GM12878 (cell line): ENCODE measurements at regions not wholly inside any gene's neighbourhood (a gene's known extent, or its start where the extent isn't known, plus 50 kb on each side); places are given as distances from the start of the nearest gene placed in this dataset.

Experiments
- ATAC-seq: fragments of 200-7000 bp; cut with Tn5 transposase; 3 replicates; pipeline ENCODE4 v1.9.1; 2020; ENCODE audit warnings: mild to moderate bottlenecking, moderate library complexity
- BruUV-seq: library from RNA; stranded (reverse); fragments of 400-500 nt; replicated peaks from 2 replicates; lab custom pipeline; 2021; lab: Mats Ljungman, UMichigan
- CTCF ChIA-PET: fragments of 300-600 bp; sonication (Branson Sonifier 250); formaldehyde crosslinking; extraction: SDS; loops from one replicate; lab custom pipeline; 2021; ENCODE audit warnings: inconsistent platforms; lab: Yijun Ruan, JAX
- POLR2A ChIA-PET: fragments of 350-600 bp; formaldehyde crosslinking; extraction: SDS; loops from one replicate; lab custom pipeline; 2021; ENCODE audit warnings: inconsistent platforms; lab: Charles Lee
- RAD21 ChIA-PET: fragments of 300-600 bp; sonication (Branson Sonifier 250); formaldehyde crosslinking; loops from one replicate; lab custom pipeline; 2023; ENCODE audit warnings: antibody characterized with exemption; ENCODE audit not compliant: unreplicated experiment; lab: Charles Lee
- SMC1A ChIA-PET: fragments of 300-600 bp; sonication (Branson Sonifier 250); formaldehyde crosslinking; loops from one replicate; lab custom pipeline; 2023; ENCODE audit not compliant: unreplicated experiment, uncharacterized antibody; lab: Charles Lee
- DNase-seq: peaks from one replicate; pipeline ENCODE4 v3.0.0-alpha.2; 2011; ENCODE audit warnings: low read depth, low spot score
- FAIRE-seq: peaks from 3 replicates; lab custom pipeline; 2011; peaks lifted over from hg19 to GRCh38; lab: Jason Lieb, UNC
- H2AFZ ChIP-seq: 2 replicates; pipeline ENCODE4 v1.6.0; 2011; ENCODE audit warnings: low read depth, low read length, control low read depth; ENCODE audit not compliant: control insufficient read depth
- H3K27ac ChIP-seq: 2 replicates; pipeline ENCODE4 v1.5.1; 2011; ENCODE audit warnings: control low read depth; ENCODE audit not compliant: control insufficient read depth, insufficient read depth
- H3K27me3 ChIP-seq, 2 experiments: replicated peaks in 1 of 2; 2 replicates each; pipeline versions ENCODE4 v1.6.0 to v1.6.1; 2011; ENCODE audit warnings: low read length in 1 of 2; ENCODE audit not compliant: control insufficient read depth in 2 of 2, insufficient read depth in 2 of 2
- H3K36me3 ChIP-seq, 2 experiments: 2 replicates each; pipeline ENCODE4 v1.5.1; 2011; ENCODE audit warnings: low read length in 1 of 2; ENCODE audit not compliant: control insufficient read depth in 2 of 2, insufficient read depth in 2 of 2
- H3K4me1 ChIP-seq: 2 replicates; pipeline ENCODE4 v1.6.1; 2011; ENCODE audit warnings: mild to moderate bottlenecking, low read length, moderate library complexity, mixed read lengths; ENCODE audit not compliant: control insufficient read depth, insufficient read depth
- H3K4me2 ChIP-seq: 2 replicates; pipeline ENCODE4 v1.6.0; 2011; ENCODE audit warnings: control low read depth; ENCODE audit not compliant: control insufficient read depth, insufficient read depth
- H3K4me3 ChIP-seq: fragments of 200-600 bp; sonication (generic); 2 replicates; pipeline ENCODE4 v1.5.1; 2016
- H3K79me2 ChIP-seq: 2 replicates; pipeline ENCODE4 v1.6.0; 2011; ENCODE audit warnings: low read length; ENCODE audit not compliant: control insufficient read depth, insufficient read depth
- H3K9ac ChIP-seq: 2 replicates; pipeline ENCODE4 v1.8.0; 2011; ENCODE audit warnings: low read length, control low read depth, mixed read lengths; ENCODE audit not compliant: control insufficient read depth, insufficient read depth
- H3K9me3 ChIP-seq: replicated peaks from 3 replicates; pipeline ENCODE4 v1.5.1; 2011; ENCODE audit warnings: mild to moderate bottlenecking, low read length; ENCODE audit not compliant: control insufficient read depth, insufficient read depth
- H4K20me1 ChIP-seq: 2 replicates; pipeline ENCODE4 v1.6.0; 2011; ENCODE audit not compliant: control insufficient read depth, insufficient read depth
- BACH1 ChIP-seq: fragments of 450-650 bp; IDR thresholded peaks from 2 replicates; pipeline ENCODE4 v1.6.1; 2017; ENCODE audit warnings: mild to moderate bottlenecking, borderline replicate concordance
- CHD2 ChIP-seq: IDR thresholded peaks from 2 replicates; pipeline ENCODE4 v1.6.1; 2011; ENCODE audit warnings: low read depth, low read length, improper control_type of control experiment, borderline replicate concordance
- FOXM1 ChIP-seq: IDR thresholded peaks from 2 replicates; pipeline ENCODE4 v1.6.1; 2012; ENCODE audit warnings: low read depth, mild to moderate bottlenecking, inconsistent platforms, low read length, moderate library complexity
- HCFC1 ChIP-seq: fragments of 150-350 bp; IDR thresholded peaks from 2 replicates; pipeline ENCODE4 v1.6.1; 2014; ENCODE audit warnings: low read length
- IKZF2 ChIP-seq, 2 experiments: fragments of 450-650 bp; IDR thresholded peaks; 2 replicates each; pipeline ENCODE4 v1.6.1; 2017; ENCODE audit warnings: mild to moderate bottlenecking in 2 of 2, moderate library complexity in 2 of 2
- KAT2A ChIP-seq: conservative IDR thresholded peaks from 2 replicates; pipeline ENCODE4 v1.6.1; 2011; ENCODE audit warnings: low read depth, low read length; ENCODE audit not compliant: control insufficient read depth
- MXI1 ChIP-seq: fragments of 150-350 bp; IDR thresholded peaks from 2 replicates; pipeline ENCODE4 v1.6.1; 2011; ENCODE audit warnings: low read depth, mild to moderate bottlenecking, inconsistent platforms, low read length, improper control_type of control experiment
- NBN ChIP-seq: fragments of 450-650 bp; IDR thresholded peaks from 2 replicates; pipeline ENCODE4 v1.6.1; 2016
- PAX5 ChIP-seq: IDR thresholded peaks from 2 replicates; pipeline ENCODE4 v1.6.1; 2011; ENCODE audit warnings: low read depth, low read length, borderline replicate concordance
- TBL1XR1 ChIP-seq: IDR thresholded peaks from 2 replicates; pipeline ENCODE4 v1.6.1; 2012; ENCODE audit warnings: low read depth, low read length, improper control_type of control experiment
- TCF3 ChIP-seq: IDR thresholded peaks from 2 replicates; pipeline ENCODE4 v1.6.1; 2012; ENCODE audit warnings: low read depth, mild to moderate bottlenecking, low read length, borderline replicate concordance; ENCODE audit not compliant: insufficient read depth
- WGBS: methylation state at CpG from one replicate; pipeline ENCODE4 v1.1.6; 2016; ENCODE audit warnings: low lambda C conversion rate; ENCODE audit not compliant: insufficient replicate concordance, insufficient coverage; ENCODE audit errors: missing lambda C conversion rate; 5-methylcytosine and 5-hydroxymethylcytosine counted together
- in situ Hi-C: fragments of 300-500 bp; cut with MboI; formaldehyde crosslinking; loops from 9 replicates; pipeline ENCODE4 v1.14.3; 2018; ENCODE audit warnings: mixed read lengths
- intact Hi-C: fragments of 100-400 bp; cut with micrococcal nuclease; formaldehyde crosslinking; loops from one replicate; pipeline ENCODE4 v1.14.2; 2022; ENCODE audit not compliant: unreplicated experiment
- TF ChIP-seq, protein P1 (sequence below): fragments of 450-650 bp; conservative IDR thresholded peaks from 2 replicates; pipeline ENCODE4 v1.6.1; 2017; ENCODE audit warnings: mild to moderate bottlenecking, moderate library complexity
- TF ChIP-seq, protein P2 (sequence below): fragments of 450-650 bp; IDR thresholded peaks from 2 replicates; pipeline ENCODE4 v1.6.1; 2017; ENCODE audit warnings: antibody characterized with exemption, mild to moderate bottlenecking, moderate library complexity
- TF ChIP-seq, protein P3 (sequence below): fragments of 450-650 bp; IDR thresholded peaks from 2 replicates; pipeline ENCODE4 v1.6.1; 2017; ENCODE audit warnings: mild to moderate bottlenecking, moderate library complexity

DNA sequence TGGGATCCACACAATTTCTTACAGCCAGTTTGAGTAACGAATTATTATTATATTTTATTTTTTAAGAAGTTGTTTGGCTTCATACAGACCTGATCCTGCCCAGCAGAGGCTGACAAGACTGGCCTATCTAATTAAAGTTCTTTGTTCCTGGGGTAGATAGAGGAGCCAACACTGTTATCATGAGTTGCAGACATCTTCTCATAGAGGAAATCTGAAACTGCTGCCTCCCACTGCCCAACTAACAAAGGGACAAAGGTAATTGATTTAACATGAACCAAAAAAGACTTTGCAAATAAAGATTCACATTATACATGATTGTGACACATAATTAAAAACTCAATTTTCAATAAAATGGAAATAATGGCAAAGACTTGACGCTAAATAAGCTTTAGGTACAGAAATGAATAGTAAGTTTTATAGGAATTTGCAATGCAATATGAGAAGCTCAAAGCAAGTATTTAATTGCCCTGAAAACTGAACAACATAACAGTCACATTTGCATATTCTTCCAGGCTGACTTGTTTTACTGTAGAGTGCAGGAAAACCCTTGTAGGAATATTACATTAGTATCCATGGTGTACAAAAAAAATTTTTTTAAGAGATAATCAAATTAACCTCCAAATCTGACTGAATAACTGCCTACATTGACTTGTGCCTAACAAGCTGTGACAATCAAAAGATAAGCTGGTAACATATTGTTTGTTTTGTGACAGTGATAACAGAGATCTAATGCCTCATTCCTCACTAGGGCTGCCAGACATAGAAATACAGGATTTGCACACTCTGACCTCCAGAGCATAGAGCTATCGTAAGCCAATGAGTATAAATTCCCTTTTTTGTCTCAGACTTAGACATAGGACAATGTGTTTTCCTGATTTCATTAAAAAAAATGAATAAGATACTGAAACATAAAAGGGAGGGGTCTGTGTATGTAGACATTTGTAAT lies 273.2 kb downstream of the MFSD1 start:
- H3K27me3 ChIP-seq = no peaks in the 10 kb centered on the region
- ATAC-seq = no peak
- TF ChIP-seq KAT2A (no peak), IKZF2 (IDR thresholded peaks at IDR 0.05) (no peak), BACH1 (no peak), PAX5 (no peak), TBL1XR1 (no peak), TCF3 (no peak), HCFC1 (no peak), NBN (no peak), CHD2 (no peak), MXI1 (no peak), FOXM1 (no peak)
- TF ChIP-seq, protein P1, sequence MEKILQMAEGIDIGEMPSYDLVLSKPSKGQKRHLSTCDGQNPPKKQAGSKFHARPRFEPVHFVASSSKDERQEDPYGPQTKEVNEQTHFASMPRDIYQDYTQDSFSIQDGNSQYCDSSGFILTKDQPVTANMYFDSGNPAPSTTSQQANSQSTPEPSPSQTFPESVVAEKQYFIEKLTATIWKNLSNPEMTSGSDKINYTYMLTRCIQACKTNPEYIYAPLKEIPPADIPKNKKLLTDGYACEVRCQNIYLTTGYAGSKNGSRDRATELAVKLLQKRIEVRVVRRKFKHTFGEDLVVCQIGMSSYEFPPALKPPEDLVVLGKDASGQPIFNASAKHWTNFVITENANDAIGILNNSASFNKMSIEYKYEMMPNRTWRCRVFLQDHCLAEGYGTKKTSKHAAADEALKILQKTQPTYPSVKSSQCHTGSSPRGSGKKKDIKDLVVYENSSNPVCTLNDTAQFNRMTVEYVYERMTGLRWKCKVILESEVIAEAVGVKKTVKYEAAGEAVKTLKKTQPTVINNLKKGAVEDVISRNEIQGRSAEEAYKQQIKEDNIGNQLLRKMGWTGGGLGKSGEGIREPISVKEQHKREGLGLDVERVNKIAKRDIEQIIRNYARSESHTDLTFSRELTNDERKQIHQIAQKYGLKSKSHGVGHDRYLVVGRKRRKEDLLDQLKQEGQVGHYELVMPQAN = no peak
- TF ChIP-seq, protein P2, sequence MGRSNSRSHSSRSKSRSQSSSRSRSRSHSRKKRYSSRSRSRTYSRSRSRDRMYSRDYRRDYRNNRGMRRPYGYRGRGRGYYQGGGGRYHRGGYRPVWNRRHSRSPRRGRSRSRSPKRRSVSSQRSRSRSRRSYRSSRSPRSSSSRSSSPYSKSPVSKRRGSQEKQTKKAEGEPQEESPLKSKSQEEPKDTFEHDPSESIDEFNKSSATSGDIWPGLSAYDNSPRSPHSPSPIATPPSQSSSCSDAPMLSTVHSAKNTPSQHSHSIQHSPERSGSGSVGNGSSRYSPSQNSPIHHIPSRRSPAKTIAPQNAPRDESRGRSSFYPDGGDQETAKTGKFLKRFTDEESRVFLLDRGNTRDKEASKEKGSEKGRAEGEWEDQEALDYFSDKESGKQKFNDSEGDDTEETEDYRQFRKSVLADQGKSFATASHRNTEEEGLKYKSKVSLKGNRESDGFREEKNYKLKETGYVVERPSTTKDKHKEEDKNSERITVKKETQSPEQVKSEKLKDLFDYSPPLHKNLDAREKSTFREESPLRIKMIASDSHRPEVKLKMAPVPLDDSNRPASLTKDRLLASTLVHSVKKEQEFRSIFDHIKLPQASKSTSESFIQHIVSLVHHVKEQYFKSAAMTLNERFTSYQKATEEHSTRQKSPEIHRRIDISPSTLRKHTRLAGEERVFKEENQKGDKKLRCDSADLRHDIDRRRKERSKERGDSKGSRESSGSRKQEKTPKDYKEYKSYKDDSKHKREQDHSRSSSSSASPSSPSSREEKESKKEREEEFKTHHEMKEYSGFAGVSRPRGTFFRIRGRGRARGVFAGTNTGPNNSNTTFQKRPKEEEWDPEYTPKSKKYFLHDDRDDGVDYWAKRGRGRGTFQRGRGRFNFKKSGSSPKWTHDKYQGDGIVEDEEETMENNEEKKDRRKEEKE = no peak
- TF ChIP-seq, protein P3, sequence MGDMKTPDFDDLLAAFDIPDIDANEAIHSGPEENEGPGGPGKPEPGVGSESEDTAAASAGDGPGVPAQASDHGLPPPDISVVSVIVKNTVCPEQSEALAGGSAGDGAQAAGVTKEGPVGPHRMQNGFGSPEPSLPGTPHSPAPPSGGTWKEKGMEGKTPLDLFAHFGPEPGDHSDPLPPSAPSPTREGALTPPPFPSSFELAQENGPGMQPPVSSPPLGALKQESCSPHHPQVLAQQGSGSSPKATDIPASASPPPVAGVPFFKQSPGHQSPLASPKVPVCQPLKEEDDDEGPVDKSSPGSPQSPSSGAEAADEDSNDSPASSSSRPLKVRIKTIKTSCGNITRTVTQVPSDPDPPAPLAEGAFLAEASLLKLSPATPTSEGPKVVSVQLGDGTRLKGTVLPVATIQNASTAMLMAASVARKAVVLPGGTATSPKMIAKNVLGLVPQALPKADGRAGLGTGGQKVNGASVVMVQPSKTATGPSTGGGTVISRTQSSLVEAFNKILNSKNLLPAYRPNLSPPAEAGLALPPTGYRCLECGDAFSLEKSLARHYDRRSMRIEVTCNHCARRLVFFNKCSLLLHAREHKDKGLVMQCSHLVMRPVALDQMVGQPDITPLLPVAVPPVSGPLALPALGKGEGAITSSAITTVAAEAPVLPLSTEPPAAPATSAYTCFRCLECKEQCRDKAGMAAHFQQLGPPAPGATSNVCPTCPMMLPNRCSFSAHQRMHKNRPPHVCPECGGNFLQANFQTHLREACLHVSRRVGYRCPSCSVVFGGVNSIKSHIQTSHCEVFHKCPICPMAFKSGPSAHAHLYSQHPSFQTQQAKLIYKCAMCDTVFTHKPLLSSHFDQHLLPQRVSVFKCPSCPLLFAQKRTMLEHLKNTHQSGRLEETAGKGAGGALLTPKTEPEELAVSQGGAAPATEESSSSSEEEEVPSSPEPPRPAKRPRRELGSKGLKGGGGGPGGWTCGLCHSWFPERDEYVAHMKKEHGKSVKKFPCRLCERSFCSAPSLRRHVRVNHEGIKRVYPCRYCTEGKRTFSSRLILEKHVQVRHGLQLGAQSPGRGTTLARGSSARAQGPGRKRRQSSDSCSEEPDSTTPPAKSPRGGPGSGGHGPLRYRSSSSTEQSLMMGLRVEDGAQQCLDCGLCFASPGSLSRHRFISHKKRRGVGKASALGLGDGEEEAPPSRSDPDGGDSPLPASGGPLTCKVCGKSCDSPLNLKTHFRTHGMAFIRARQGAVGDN = no peak
- POLR2A ChIA-PET = no interaction called here
- no peak overlapping the region for H3K4me2 ChIP-seq
- in situ Hi-C loops (no loop called here), intact Hi-C loops (no loop called here)
- 8% methylated on average over 3 of the region's 3 CpGs for WGBS
- no peaks in the 10 kb centered on the region for H3K79me2 ChIP-seq
- H3K4me3 ChIP-seq = no peak overlapping the region
- H3K4me1 ChIP-seq = no peaks in the 10 kb centered on the region
- no peaks in the 10 kb centered on the region for H3K36me3 ChIP-seq
- RAD21 ChIA-PET = no interaction called here
- CTCF ChIA-PET = interaction anchor here (0.6 to 1.6 kb wide), 3 partner anchors 9 to 185 kb away, joined by 3 to 4 read pairs (median 3); no protein-coding TSS in a partner anchor
- DNase-seq = no peak
- no peaks in the 10 kb centered on the region for H3K9me3 ChIP-seq
- H2AFZ ChIP-seq = no peak overlapping the region
- no TSS peak for BruUV-seq
- FAIRE-seq = no peak
- H4K20me1 ChIP-seq = no peaks in the 10 kb centered on the region
- no peak overlapping the region for H3K9ac ChIP-seq
- SMC1A ChIA-PET = no interaction called here
- no peak overlapping the region for H3K27ac ChIP-seq
